Adipocyte (in vitro differentiated cells): ENCODE measurements at regions not wholly inside any gene's neighbourhood (a gene's known extent, or its start where the extent isn't known, plus 50 kb on each side); places are given as distances from the start of the nearest gene placed in this dataset.

Experiments
- DNase-seq: peaks from one replicate; pipeline ENCODE4 v3.0.0-alpha.2; 2015; ENCODE audit warnings: low read depth
- H3K27me3 ChIP-seq: replicated peaks from 2 replicates; pipeline ENCODE4 v1.7.0; 2013; ENCODE audit warnings: mild to moderate bottlenecking, low read length, moderate library complexity; ENCODE audit not compliant: control insufficient read depth, insufficient read depth
- H3K36me3 ChIP-seq: 2 replicates; pipeline ENCODE4 v1.7.0; 2013; ENCODE audit warnings: low read length, mild to moderate bottlenecking, moderate library complexity; ENCODE audit not compliant: control insufficient read depth, insufficient read depth, severe bottlenecking
- H3K4me1 ChIP-seq: 2 replicates; pipeline ENCODE4 v1.7.0; 2013; ENCODE audit warnings: mild to moderate bottlenecking, low read length, moderate library complexity; ENCODE audit not compliant: control insufficient read depth, insufficient read depth
- H3K4me3 ChIP-seq: 2 replicates; pipeline ENCODE4 v1.7.0; 2013; ENCODE audit warnings: mild to moderate bottlenecking, low read length, moderate library complexity
- H3K9ac ChIP-seq: 2 replicates; pipeline ENCODE4 v1.7.0; 2013; ENCODE audit warnings: mild to moderate bottlenecking, low read length, moderate library complexity
- H3K9me3 ChIP-seq: 2 replicates; pipeline ENCODE4 v1.7.0; 2013; ENCODE audit warnings: mild to moderate bottlenecking, low read length, moderate library complexity; ENCODE audit not compliant: control insufficient read depth

- Histone ChIP-seq H3K27me3 (no peaks in the 10 kb centered on the region), H3K9ac (no peak overlapping the region), H3K9me3 (peaks cover 5% of the 10 kb centered on the region), H3K4me1 (peaks cover 8% of the 10 kb centered on the region), H3K36me3 (no peaks in the 10 kb centered on the region), H3K4me3 (no peak overlapping the region)
- DNase-seq: no peak
Measured at GRCh38 chr3:55370272-55370671, 116.8 kb downstream of the WNT5A start.

- H3K9ac ChIP-seq: no peak overlapping the region
- no peaks in the 10 kb centered on the region for H3K36me3 ChIP-seq
- no peaks in the 10 kb centered on the region for H3K27me3 ChIP-seq
- no peak overlapping the region for H3K4me3 ChIP-seq
- H3K9me3 ChIP-seq: peaks cover 5% of the 10 kb centered on the region
- H3K4me1 ChIP-seq: peaks cover 8% of the 10 kb centered on the region
- DNase-seq: no peak
Measured at GRCh38 chr3:55369141-55369847, 117.8 kb downstream of the WNT5A start.

GRCh38 chr3:55368366-55368765, 118.7 kb downstream of the WNT5A start:
- peaks cover 8% of the 10 kb centered on the region for H3K4me1 ChIP-seq
- DNase-seq: no peak
- peaks cover 5% of the 10 kb centered on the region for H3K9me3 ChIP-seq
- H3K36me3 ChIP-seq: no peaks in the 10 kb centered on the region
- H3K9ac ChIP-seq: no peak overlapping the region
- H3K27me3 ChIP-seq: no peaks in the 10 kb centered on the region
- no peak overlapping the region for H3K4me3 ChIP-seq

- peaks cover 5% of the 10 kb centered on the region for H3K9me3 ChIP-seq
- DNase-seq: peak; percentile 15
Measured at GRCh38 chr3:55367384-55367783, 119.7 kb downstream of the WNT5A start.

DNA sequence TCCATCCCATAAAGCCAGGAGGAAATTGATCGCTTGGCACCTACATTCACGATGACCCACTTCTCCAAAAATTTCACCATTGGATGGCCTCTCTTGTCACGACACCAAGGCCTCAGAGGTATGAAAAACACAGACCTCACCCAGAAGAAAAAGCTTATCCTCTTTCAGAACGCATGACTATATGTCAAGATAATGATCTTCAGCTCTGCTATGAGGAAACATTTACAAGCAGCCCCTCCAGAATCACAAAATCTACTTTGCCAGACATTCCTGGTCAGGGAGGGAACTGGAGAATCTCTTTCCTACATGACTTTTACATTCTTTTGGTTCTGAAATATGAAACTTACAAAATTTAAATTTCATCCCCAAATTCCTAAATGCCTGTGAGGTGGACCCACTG, 122.7 kb downstream of the WNT5A start:
- Histone ChIP-seq H3K4me3 (no peak overlapping the region), H3K9me3 (no peaks in the 10 kb centered on the region), H3K9ac (no peak overlapping the region)

More at GRCh38 chr3:55367384-55367783, 119.7 kb downstream of the WNT5A start:
- Histone ChIP-seq H3K36me3 (no peaks in the 10 kb centered on the region), H3K9ac (no peak overlapping the region), H3K27me3 (no peaks in the 10 kb centered on the region), H3K4me1 (peaks cover 8% of the 10 kb centered on the region), H3K4me3 (no peak overlapping the region)

GRCh38 chr3:55362210-55362960, 124.7 kb downstream of the WNT5A start:
- no peak overlapping the region for H3K4me3 ChIP-seq
- H3K36me3 ChIP-seq: no peaks in the 10 kb centered on the region
- peak overlapping the region; percentile 5 for H3K9ac ChIP-seq
- peak; percentile 47 for DNase-seq
- H3K27me3 ChIP-seq: no peaks in the 10 kb centered on the region
- H3K9me3 ChIP-seq: peaks cover under 1% of the 10 kb centered on the region
- H3K4me1 ChIP-seq: peaks cover 3% of the 10 kb centered on the region

More for the DNA sequence above, 122.7 kb downstream of the WNT5A start:
- H3K36me3 ChIP-seq: no peaks in the 10 kb centered on the region
- H3K27me3 ChIP-seq: no peaks in the 10 kb centered on the region
- peak; percentile 85 for DNase-seq
- H3K4me1 ChIP-seq: peaks cover 8% of the 10 kb centered on the region

GRCh38 chr3:55357796-55358195, 129.3 kb downstream of the WNT5A start:
- H3K9me3 ChIP-seq: peaks cover 4% of the 10 kb centered on the region
- no peaks in the 10 kb centered on the region for H3K36me3 ChIP-seq
- H3K4me1 ChIP-seq: no peaks in the 10 kb centered on the region
- no peak overlapping the region for H3K4me3 ChIP-seq
- no peak for DNase-seq
- H3K27me3 ChIP-seq: peaks cover 4% of the 10 kb centered on the region
- H3K9ac ChIP-seq: no peak overlapping the region

DNA sequence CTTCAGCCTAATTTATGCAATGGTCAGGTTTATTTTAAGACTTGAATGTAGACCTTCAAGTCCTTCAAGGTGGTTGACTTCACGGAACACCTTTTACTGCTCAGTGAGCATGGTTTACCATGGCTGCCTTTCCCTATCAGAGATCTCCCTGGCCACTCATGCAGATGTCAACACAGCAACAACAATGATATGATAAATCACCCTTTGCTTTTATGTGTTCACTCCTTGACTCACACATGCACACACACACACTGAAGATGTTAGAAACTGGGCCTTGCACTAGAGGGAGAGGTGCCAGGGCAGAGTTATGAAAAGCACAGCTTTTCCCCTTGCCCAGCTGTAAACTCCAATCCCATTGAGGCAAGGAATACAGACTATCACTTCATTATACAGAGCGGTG, 134.4 kb downstream of the WNT5A start:
- Histone ChIP-seq H3K4me3 (no peak overlapping the region), H3K36me3 (no peaks in the 10 kb centered on the region)

GRCh38 chr3:55349851-55350250, 137.3 kb downstream of the WNT5A start:
- Histone ChIP-seq H3K36me3 (no peaks in the 10 kb centered on the region), H3K9ac (no peak overlapping the region), H3K4me1 (no peaks in the 10 kb centered on the region), H3K9me3 (peaks cover 3% of the 10 kb centered on the region), H3K27me3 (peaks cover 6% of the 10 kb centered on the region), H3K4me3 (no peak overlapping the region)
- DNase-seq: no peak

More for the DNA sequence above, 134.4 kb downstream of the WNT5A start:
- Histone ChIP-seq H3K4me1 (no peaks in the 10 kb centered on the region), H3K9ac (no peak overlapping the region), H3K27me3 (peaks cover 6% of the 10 kb centered on the region), H3K9me3 (peaks cover 7% of the 10 kb centered on the region)
- DNase-seq: no peak

GRCh38 chr3:55343486-55344357, 143.4 kb downstream of the WNT5A start:
- Histone ChIP-seq H3K4me1 (peaks cover 11% of the 10 kb centered on the region), H3K9ac (peak overlapping the region; percentile 14), H3K36me3 (no peaks in the 10 kb centered on the region), H3K27me3 (no peaks in the 10 kb centered on the region), H3K9me3 (no peaks in the 10 kb centered on the region), H3K4me3 (no peak overlapping the region)
- peak; percentile 53 for DNase-seq

GRCh38 chr3:55341502-55342031, 145.5 kb downstream of the WNT5A start:
- Histone ChIP-seq H3K4me1 (peaks cover 11% of the 10 kb centered on the region), H3K9ac (no peak overlapping the region), H3K9me3 (no peaks in the 10 kb centered on the region), H3K27me3 (peaks cover under 1% of the 10 kb centered on the region), H3K4me3 (no peak overlapping the region), H3K36me3 (no peaks in the 10 kb centered on the region)
- DNase-seq: no peak
